ENCODE measurements at regions not wholly inside any gene's neighbourhood (a gene's known extent, or its start where the extent isn't known, plus 50 kb on each side); places are given as distances from the start of the nearest gene placed in this dataset.

GRCh38 chr4:110837896-110838450 is 215.1 kb upstream of the PITX2 start:
- no peaks in the 10 kb centered on the region for H3K36me3 Mint-ChIP-seq (ENCODE audit: low read depth)
- H3K27me3 Mint-ChIP-seq (ENCODE audit: low read depth) = no peaks in the 10 kb centered on the region
- no peak overlapping the region for H3K4me3 Mint-ChIP-seq
- H3K4me1 Mint-ChIP-seq (ENCODE audit: low read depth) = no peaks in the 10 kb centered on the region
- DNase-seq (ENCODE audit: low spot score) = no peak
- H3K27ac Mint-ChIP-seq = no peak overlapping the region
- no peaks in the 10 kb centered on the region for H3K9me3 Mint-ChIP-seq

GRCh38 chr4:110840221-110840654 is 217.4 kb upstream of the PITX2 start:
- no peaks in the 10 kb centered on the region for H3K36me3 Mint-ChIP-seq (ENCODE audit: low read depth)
- no peaks in the 10 kb centered on the region for H3K27me3 Mint-ChIP-seq (ENCODE audit: low read depth)
- no peaks in the 10 kb centered on the region for H3K9me3 Mint-ChIP-seq
- H3K27ac Mint-ChIP-seq = no peak overlapping the region
- H3K4me1 Mint-ChIP-seq (ENCODE audit: low read depth) = no peaks in the 10 kb centered on the region
- no peak for DNase-seq (ENCODE audit: low spot score)
- no peak overlapping the region for H3K4me3 Mint-ChIP-seq

GRCh38 chr4:110848787-110849186 is 225.9 kb upstream of the PITX2 start:
- Mint-ChIP-seq H3K36me3 (ENCODE audit: low read depth) (no peaks in the 10 kb centered on the region), H3K27ac (no peak overlapping the region), H3K4me3 (no peak overlapping the region), H3K27me3 (ENCODE audit: low read depth) (no peaks in the 10 kb centered on the region), H3K4me1 (ENCODE audit: low read depth) (no peaks in the 10 kb centered on the region), H3K9me3 (no peaks in the 10 kb centered on the region)
- DNase-seq (ENCODE audit: low spot score) = no peak

- DNase-seq (ENCODE audit: low spot score) = no peak
- Mint-ChIP-seq H3K27ac (no peak overlapping the region), H3K4me3 (no peak overlapping the region), H3K4me1 (ENCODE audit: low read depth) (no peaks in the 10 kb centered on the region), H3K36me3 (ENCODE audit: low read depth) (no peaks in the 10 kb centered on the region), H3K27me3 (ENCODE audit: low read depth) (no peaks in the 10 kb centered on the region), H3K9me3 (no peaks in the 10 kb centered on the region)
Measured at GRCh38 chr4:110849461-110849860, 226.6 kb upstream of the PITX2 start.

- no peaks in the 10 kb centered on the region for H3K9me3 Mint-ChIP-seq
- no peaks in the 10 kb centered on the region for H3K36me3 Mint-ChIP-seq (ENCODE audit: low read depth)
- no peak overlapping the region for H3K27ac Mint-ChIP-seq
- H3K4me3 Mint-ChIP-seq = no peak overlapping the region
- no peaks in the 10 kb centered on the region for H3K27me3 Mint-ChIP-seq (ENCODE audit: low read depth)
- H3K4me1 Mint-ChIP-seq (ENCODE audit: low read depth) = no peaks in the 10 kb centered on the region
- DNase-seq (ENCODE audit: low spot score) = no peak
Measured at GRCh38 chr4:110850461-110851442, 227.9 kb upstream of the PITX2 start.

- Mint-ChIP-seq H3K9me3 (no peaks in the 10 kb centered on the region), H3K4me3 (no peak overlapping the region), H3K27ac (no peak overlapping the region), H3K27me3 (ENCODE audit: low read depth) (no peaks in the 10 kb centered on the region), H3K4me1 (ENCODE audit: low read depth) (no peaks in the 10 kb centered on the region), H3K36me3 (ENCODE audit: low read depth) (no peaks in the 10 kb centered on the region)
- DNase-seq (ENCODE audit: low spot score) = no peak
Measured at GRCh38 chr4:110851989-110852388, 229.1 kb upstream of the PITX2 start.

DNA sequence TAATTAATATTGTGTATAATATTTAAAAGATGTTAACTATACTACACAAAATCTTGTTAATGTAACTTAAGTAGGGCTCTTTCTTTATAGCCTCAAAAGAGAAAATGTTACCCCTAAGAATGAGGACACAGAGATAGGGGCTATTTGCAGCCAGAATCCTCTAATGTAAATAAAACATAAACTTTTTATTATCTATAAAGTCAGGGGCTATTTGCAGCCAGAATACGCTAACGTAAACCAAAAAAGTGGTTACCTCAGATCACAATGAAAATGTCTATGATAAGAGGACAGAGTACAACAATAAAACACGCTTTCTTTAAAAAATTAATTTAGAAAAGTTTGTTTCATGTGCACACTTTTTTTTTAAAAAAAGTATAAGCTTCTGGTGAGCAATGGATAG is 229.9 kb upstream of the PITX2 start:
- Mint-ChIP-seq H3K4me3 (no peak overlapping the region), H3K36me3 (ENCODE audit: low read depth) (no peaks in the 10 kb centered on the region), H3K4me1 (ENCODE audit: low read depth) (no peaks in the 10 kb centered on the region), H3K27me3 (ENCODE audit: low read depth) (no peaks in the 10 kb centered on the region), H3K9me3 (no peaks in the 10 kb centered on the region), H3K27ac (no peak overlapping the region)
- DNase-seq (ENCODE audit: low spot score) = no peak

DNA sequence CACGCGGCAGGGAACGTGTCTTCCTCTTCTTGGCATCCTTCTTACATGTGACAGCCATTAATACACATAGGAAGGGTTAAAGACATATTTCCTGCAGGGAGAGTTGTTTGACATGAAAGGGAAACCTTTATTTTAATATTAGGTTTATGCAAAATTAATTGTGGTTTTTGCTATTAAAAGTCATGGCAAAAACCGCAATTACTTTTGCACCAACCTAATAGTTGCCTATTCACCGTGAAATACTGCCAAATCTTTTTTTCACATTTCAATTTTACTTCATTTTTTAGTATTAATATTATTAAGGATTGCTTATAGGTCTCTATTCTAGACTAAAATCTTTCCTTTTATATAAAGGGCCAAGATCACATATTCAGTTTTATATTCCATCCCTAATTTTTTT is 230.4 kb upstream of the PITX2 start:
- Mint-ChIP-seq H3K36me3 (ENCODE audit: low read depth) (no peaks in the 10 kb centered on the region), H3K4me1 (ENCODE audit: low read depth) (no peaks in the 10 kb centered on the region), H3K9me3 (no peaks in the 10 kb centered on the region), H3K27ac (no peak overlapping the region), H3K27me3 (ENCODE audit: low read depth) (no peaks in the 10 kb centered on the region), H3K4me3 (no peak overlapping the region)
- DNase-seq (ENCODE audit: low spot score) = no peak

DNA sequence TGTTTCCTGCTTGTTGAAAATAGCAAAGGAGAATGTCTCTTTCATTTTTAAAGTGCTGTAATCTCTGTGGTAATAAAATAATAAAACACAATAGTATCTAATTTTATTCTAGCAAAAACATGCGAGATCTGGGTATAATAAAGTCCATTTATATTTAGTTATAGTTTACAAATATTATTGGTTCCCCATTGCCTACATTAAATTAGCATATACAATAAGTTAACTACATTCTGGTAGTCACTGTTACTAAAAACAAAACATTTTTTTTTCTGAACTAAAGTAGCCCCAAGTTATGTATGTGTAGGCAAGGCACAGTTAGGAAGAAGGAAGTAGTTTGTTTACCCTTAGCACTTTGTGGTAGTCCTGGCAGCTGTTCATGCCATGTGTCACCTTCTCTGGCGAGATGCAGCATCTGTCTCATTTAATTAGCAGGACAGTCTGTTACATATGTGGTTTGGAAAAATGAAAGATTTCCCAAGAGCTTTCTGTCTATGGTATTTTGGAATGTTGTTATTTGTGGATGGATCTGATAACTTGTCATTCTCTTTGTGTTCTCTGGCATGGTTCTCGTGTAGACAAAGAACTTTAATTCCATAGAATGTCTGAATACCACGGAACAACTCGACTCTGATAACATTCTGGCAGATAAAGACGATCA is 231.3 kb upstream of the PITX2 start:
- Mint-ChIP-seq H3K27ac (no peak overlapping the region), H3K9me3 (no peaks in the 10 kb centered on the region), H3K27me3 (ENCODE audit: low read depth) (no peaks in the 10 kb centered on the region), H3K4me1 (ENCODE audit: low read depth) (no peaks in the 10 kb centered on the region), H3K4me3 (no peak overlapping the region), H3K36me3 (ENCODE audit: low read depth) (no peaks in the 10 kb centered on the region)
- DNase-seq (ENCODE audit: low spot score) = no peak

DNA sequence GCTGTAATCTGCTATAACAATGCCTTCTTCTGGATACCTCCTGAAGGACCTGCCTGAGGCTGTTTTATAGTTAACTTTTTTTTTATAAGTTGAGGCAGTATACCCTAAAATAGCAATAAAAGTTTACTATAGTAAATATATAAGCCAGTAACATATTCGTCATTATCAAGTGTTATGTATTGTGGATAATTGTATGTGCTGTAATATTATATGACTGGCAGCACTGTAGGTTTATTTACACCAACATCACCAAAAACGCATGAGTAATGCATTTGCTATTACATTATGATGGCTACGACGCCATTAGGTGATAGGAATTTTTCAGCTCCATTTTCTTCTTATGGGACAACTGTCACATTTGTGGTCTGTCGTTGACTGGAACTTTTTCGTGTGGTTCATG is 237.2 kb upstream of the PITX2 start:
- no peak for DNase-seq (ENCODE audit: low spot score)
- Mint-ChIP-seq H3K36me3 (ENCODE audit: low read depth) (no peaks in the 10 kb centered on the region), H3K27ac (no peak overlapping the region), H3K4me1 (ENCODE audit: low read depth) (no peaks in the 10 kb centered on the region), H3K27me3 (ENCODE audit: low read depth) (no peaks in the 10 kb centered on the region), H3K4me3 (no peak overlapping the region), H3K9me3 (no peaks in the 10 kb centered on the region)

DNA sequence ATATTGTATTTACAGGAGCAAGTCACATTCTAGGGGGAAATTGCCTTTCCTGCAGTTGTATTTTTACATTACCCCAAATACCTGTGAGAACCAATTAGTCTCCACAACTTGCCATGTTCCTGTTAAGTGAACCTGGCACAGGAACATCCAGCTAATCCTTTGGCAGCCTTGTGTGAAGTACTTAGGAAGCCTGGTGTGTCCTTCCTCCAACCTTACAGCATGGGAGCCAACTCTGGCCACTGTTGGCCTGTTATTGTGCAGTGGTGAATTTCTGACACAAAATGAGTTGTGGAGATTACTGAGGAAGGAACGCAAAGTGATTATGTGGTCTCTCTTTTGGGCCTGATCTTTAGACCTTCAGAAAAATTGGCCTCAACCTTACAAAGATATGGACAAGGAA is 238.0 kb upstream of the PITX2 start:
- H3K9me3 Mint-ChIP-seq = no peaks in the 10 kb centered on the region
- H3K36me3 Mint-ChIP-seq (ENCODE audit: low read depth) = no peaks in the 10 kb centered on the region
- H3K27ac Mint-ChIP-seq = no peak overlapping the region
- no peak for DNase-seq (ENCODE audit: low spot score)
- no peaks in the 10 kb centered on the region for H3K27me3 Mint-ChIP-seq (ENCODE audit: low read depth)
- no peaks in the 10 kb centered on the region for H3K4me1 Mint-ChIP-seq (ENCODE audit: low read depth)
- no peak overlapping the region for H3K4me3 Mint-ChIP-seq

DNA sequence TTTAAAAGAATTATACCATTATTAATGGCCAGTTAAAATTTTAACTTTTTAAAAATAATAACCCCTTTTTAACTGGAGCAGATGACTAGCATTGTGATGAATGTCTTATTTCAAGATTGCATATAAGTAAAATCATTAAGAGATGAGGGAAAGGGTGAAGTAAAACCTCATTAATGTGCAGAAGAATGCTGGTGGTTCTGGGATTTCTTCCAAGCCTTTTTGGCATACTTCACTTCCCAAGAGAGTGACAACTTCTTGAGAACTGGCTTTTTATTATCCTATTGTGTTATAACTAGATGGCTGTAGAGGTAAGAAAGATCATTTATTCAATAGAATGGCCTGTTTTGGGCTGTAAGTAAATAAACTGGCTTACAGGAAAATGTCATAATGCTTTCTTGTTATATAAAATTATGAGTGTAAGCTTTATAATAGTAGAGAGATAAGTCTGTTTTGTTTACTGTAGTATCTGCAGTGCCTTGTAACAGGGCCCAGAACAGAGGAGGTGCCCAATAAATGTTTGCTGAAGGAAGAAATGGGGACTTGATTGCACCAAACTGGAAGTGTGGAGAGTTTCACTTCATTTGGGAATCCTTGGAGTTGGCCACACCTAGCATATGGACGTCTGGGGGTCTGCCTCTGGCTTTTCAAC is 242.9 kb upstream of the PITX2 start:
- H3K9me3 Mint-ChIP-seq = no peaks in the 10 kb centered on the region
- no peak for DNase-seq (ENCODE audit: low spot score)
- H3K27me3 Mint-ChIP-seq (ENCODE audit: low read depth) = no peaks in the 10 kb centered on the region
- no peaks in the 10 kb centered on the region for H3K36me3 Mint-ChIP-seq (ENCODE audit: low read depth)
- no peaks in the 10 kb centered on the region for H3K4me1 Mint-ChIP-seq (ENCODE audit: low read depth)
- no peak overlapping the region for H3K27ac Mint-ChIP-seq
- H3K4me3 Mint-ChIP-seq = no peak overlapping the region

- Mint-ChIP-seq H3K27me3 (ENCODE audit: low read depth) (no peaks in the 10 kb centered on the region), H3K27ac (no peak overlapping the region), H3K9me3 (no peaks in the 10 kb centered on the region), H3K4me1 (ENCODE audit: low read depth) (no peaks in the 10 kb centered on the region), H3K4me3 (no peak overlapping the region), H3K36me3 (ENCODE audit: low read depth) (no peaks in the 10 kb centered on the region)
- no peak for DNase-seq (ENCODE audit: low spot score)
Measured at GRCh38 chr4:110867251-110867960, 244.5 kb upstream of the PITX2 start.

Measured in T-helper 2 cell treated with Interferon-gamma antibody and Interleukin-4, amounts not matched to agents 5 μg/mL and 100 μg/mL, for 36 hours (primary cell).